Stimulated activated memory B cell treated with anti-CD40 and anti-IgM and Interleukin-4, amounts not matched to agents 10 μg/mL and 1 μg/mL and 100 μg/mL, for 72 hours (primary cell): ENCODE measurements at regions not wholly inside any gene's neighbourhood (a gene's known extent, or its start where the extent isn't known, plus 50 kb on each side); places are given as distances from the start of the nearest gene placed in this dataset.
A peak's percentile ranks its signal among the peaks of the same experiment; 100 is the strongest.

ENCODE experiments used
- ATAC-seq: fragments of 150-1000 bp; cut with Tn5 transposase; 2 replicates; pipeline ENCODE4 v1.10.0; 2021
- H3K27ac Mint-ChIP-seq: one replicate; pipeline ENCODE4 v1.8.0; 2022; ENCODE audit warnings: mild to moderate bottlenecking, mixed read lengths
- H3K27me3 Mint-ChIP-seq: one replicate; pipeline ENCODE4 v1.8.0; 2022; ENCODE audit warnings: mixed read lengths
- H3K36me3 Mint-ChIP-seq: one replicate; pipeline ENCODE4 v1.8.0; 2022; ENCODE audit warnings: mixed read lengths
- H3K4me1 Mint-ChIP-seq: one replicate; pipeline ENCODE4 v1.8.0; 2022; ENCODE audit warnings: mixed read lengths
- H3K4me3 Mint-ChIP-seq: one replicate; pipeline ENCODE4 v1.8.0; 2022; ENCODE audit warnings: mild to moderate bottlenecking, moderate library complexity, mixed read lengths
- H3K9me3 Mint-ChIP-seq: one replicate; pipeline ENCODE4 v1.8.0; 2022; ENCODE audit warnings: mixed read lengths

GRCh38 chr1:186747661-186748060 is 67.4 kb upstream of the PTGS2 start:
- no peak for ATAC-seq
- H3K27me3 Mint-ChIP-seq: no peaks in the 10 kb centered on the region
- H3K4me1 Mint-ChIP-seq: no peaks in the 10 kb centered on the region
- H3K4me3 Mint-ChIP-seq: no peak overlapping the region
- no peaks in the 10 kb centered on the region for H3K36me3 Mint-ChIP-seq
- peaks cover 9% of the 10 kb centered on the region for H3K9me3 Mint-ChIP-seq
- no peak overlapping the region for H3K27ac Mint-ChIP-seq

- Mint-ChIP-seq H3K27ac (no peak overlapping the region), H3K9me3 (peaks cover 9% of the 10 kb centered on the region), H3K27me3 (no peaks in the 10 kb centered on the region)
These were observed 65.4 kb upstream of the PTGS2 start for GRCh38 chr1:186745531-186746146.

GRCh38 chr1:186741640-186742039 is 61.4 kb upstream of the PTGS2 start:
- Mint-ChIP-seq H3K36me3 (no peaks in the 10 kb centered on the region), H3K27ac (no peak overlapping the region), H3K4me1 (peaks cover 6% of the 10 kb centered on the region), H3K4me3 (no peak overlapping the region), H3K27me3 (peaks cover 8% of the 10 kb centered on the region), H3K9me3 (peaks cover 1% of the 10 kb centered on the region)
- ATAC-seq: no peak

More at GRCh38 chr1:186745531-186746146, 65.4 kb upstream of the PTGS2 start:
- Mint-ChIP-seq H3K36me3 (no peaks in the 10 kb centered on the region), H3K4me3 (no peak overlapping the region), H3K4me1 (no peaks in the 10 kb centered on the region)
- no peak for ATAC-seq

- peaks cover 6% of the 10 kb centered on the region for H3K4me1 Mint-ChIP-seq
- H3K27me3 Mint-ChIP-seq: peaks cover 8% of the 10 kb centered on the region
- H3K36me3 Mint-ChIP-seq: no peaks in the 10 kb centered on the region
- no peak overlapping the region for H3K27ac Mint-ChIP-seq
- no peak overlapping the region for H3K4me3 Mint-ChIP-seq
- no peaks in the 10 kb centered on the region for H3K9me3 Mint-ChIP-seq
- no peak for ATAC-seq
These were observed 60.1 kb upstream of the PTGS2 start for GRCh38 chr1:186740324-186740723.

GRCh38 chr1:186739515-186739914 is 59.3 kb upstream of the PTGS2 start:
- H3K4me3 Mint-ChIP-seq: no peak overlapping the region
- no peaks in the 10 kb centered on the region for H3K9me3 Mint-ChIP-seq
- H3K36me3 Mint-ChIP-seq: no peaks in the 10 kb centered on the region
- peaks cover 8% of the 10 kb centered on the region for H3K27me3 Mint-ChIP-seq
- ATAC-seq: no peak
- no peak overlapping the region for H3K27ac Mint-ChIP-seq
- peaks cover 6% of the 10 kb centered on the region for H3K4me1 Mint-ChIP-seq

- ATAC-seq: peak; percentile 72
- Mint-ChIP-seq H3K27ac (no peak overlapping the region), H3K36me3 (no peaks in the 10 kb centered on the region), H3K9me3 (no peaks in the 10 kb centered on the region), H3K4me3 (no peak overlapping the region), H3K4me1 (peaks cover 6% of the 10 kb centered on the region), H3K27me3 (peaks cover 8% of the 10 kb centered on the region)
These were observed 58.7 kb upstream of the PTGS2 start for GRCh38 chr1:186738926-186739325.

- no peak overlapping the region for H3K27ac Mint-ChIP-seq
- H3K4me1 Mint-ChIP-seq: peaks cover 6% of the 10 kb centered on the region
- H3K4me3 Mint-ChIP-seq: no peak overlapping the region
- no peak for ATAC-seq
- H3K27me3 Mint-ChIP-seq: peaks cover 8% of the 10 kb centered on the region
- no peaks in the 10 kb centered on the region for H3K36me3 Mint-ChIP-seq
- H3K9me3 Mint-ChIP-seq: no peaks in the 10 kb centered on the region
These were observed 56.9 kb upstream of the PTGS2 start for GRCh38 chr1:186736971-186737685.

- Mint-ChIP-seq H3K4me1 (peaks cover 6% of the 10 kb centered on the region), H3K4me3 (no peak overlapping the region), H3K36me3 (no peaks in the 10 kb centered on the region), H3K9me3 (no peaks in the 10 kb centered on the region), H3K27me3 (peaks cover 7% of the 10 kb centered on the region), H3K27ac (no peak overlapping the region)
- no peak for ATAC-seq
These were observed 55.2 kb upstream of the PTGS2 start for GRCh38 chr1:186735463-186735862.

GRCh38 chr1:186730951-186731729 is 50.9 kb upstream of the PTGS2 start:
- Mint-ChIP-seq H3K4me3 (no peak overlapping the region), H3K27me3 (no peaks in the 10 kb centered on the region), H3K9me3 (peaks cover 12% of the 10 kb centered on the region), H3K27ac (no peak overlapping the region), H3K4me1 (no peaks in the 10 kb centered on the region), H3K36me3 (no peaks in the 10 kb centered on the region)
- no peak for ATAC-seq
